ENCODE measurements at regions not wholly inside any gene's neighbourhood (a gene's known extent, or its start where the extent isn't known, plus 50 kb on each side); places are given as distances from the start of the nearest gene placed in this dataset.
A peak's percentile ranks its signal among the peaks of the same experiment; 100 is the strongest.

- Histone ChIP-seq H3K27ac (peak overlapping the region; percentile 93), H3K27me3 (ENCODE audit: insufficient read depth, low read depth) (no peaks in the 10 kb centered on the region), H3K4me2 (peak overlapping the region; percentile 54), H3K4me1 (replicated peaks; ENCODE audit: insufficient read depth) (peaks cover 36% of the 10 kb centered on the region), H4K20me1 (ENCODE audit: insufficient read depth) (no peaks in the 10 kb centered on the region), H3F3A (ENCODE audit: insufficient read depth, low read depth) (peaks cover 31% of the 10 kb centered on the region), H3K79me2 (ENCODE audit: low read depth) (no peaks in the 10 kb centered on the region), H3K9me3 (ENCODE audit: insufficient read depth, low read depth) (no peaks in the 10 kb centered on the region), H2AFZ (no peak overlapping the region), H3K36me3 (ENCODE audit: low read depth) (no peaks in the 10 kb centered on the region), H3K4me3 (no peak overlapping the region), H3K9me2 (ENCODE audit: insufficient read depth) (no peaks in the 10 kb centered on the region)
- ChIA-PET CTCF (interaction anchor here (0.6 kb wide), 1 partner anchor 11 kb away, joined by 7 read pairs; no protein-coding TSS in a partner anchor), POLR2A (ENCODE audit: unreplicated experiment) (interaction anchor here (0.6 kb wide), 2 partner anchors 10 to 66 kb away, joined by 3 read pairs; no protein-coding TSS in a partner anchor)
- intact Hi-C loops (cut with micrococcal nuclease; ENCODE audit: unreplicated experiment): loop anchor here (1.0 kb wide), 3 partner anchors 35 to 83 kb away; partner anchors contain the start of gene TNRC6A
- no TSS peak for BruUV-seq (replicated peaks)
- peak; percentile 81 to 99 for DNase-seq
- no peak for TF ChIP-seq EZH2 (IDR thresholded peaks at IDR 0.05; ENCODE audit: low read depth)
- no peak for TF ChIP-seq CTCF (conservative IDR thresholded peaks at IDR 0.05)
Observed at GRCh38 chr16:24645739-24646645, 83.5 kb upstream of the TNRC6A start.

GRCh38 chr16:24646646-24646995 is 82.8 kb upstream of the TNRC6A start:
- Histone ChIP-seq H3K27ac (peak overlapping the region; percentile 93), H4K20me1 (ENCODE audit: insufficient read depth) (no peaks in the 10 kb centered on the region), H3K27me3 (ENCODE audit: insufficient read depth, low read depth) (no peaks in the 10 kb centered on the region), H3K4me3 (no peak overlapping the region), H3F3A (ENCODE audit: insufficient read depth, low read depth) (peaks cover 31% of the 10 kb centered on the region), H3K4me1 (replicated peaks; ENCODE audit: insufficient read depth) (peaks cover 36% of the 10 kb centered on the region), H3K9me2 (ENCODE audit: insufficient read depth) (no peaks in the 10 kb centered on the region), H3K9me3 (ENCODE audit: insufficient read depth, low read depth) (no peaks in the 10 kb centered on the region), H3K36me3 (ENCODE audit: low read depth) (no peaks in the 10 kb centered on the region), H3K79me2 (ENCODE audit: low read depth) (no peaks in the 10 kb centered on the region), H2AFZ (no peak overlapping the region; the same call in 1 of the 2 replicates), H3K4me2 (peak overlapping the region; percentile 54)
- ChIA-PET POLR2A (ENCODE audit: unreplicated experiment) (interaction anchor here (0.6 kb wide), 1 partner anchor 10 kb away, joined by 3 read pairs; no protein-coding TSS in a partner anchor), CTCF (interaction anchor here (0.6 kb wide), 1 partner anchor 11 kb away, joined by 7 read pairs; no protein-coding TSS in a partner anchor)
- intact Hi-C loops (cut with micrococcal nuclease; ENCODE audit: unreplicated experiment): loop anchor here (1.0 kb wide), 3 partner anchors 35 to 83 kb away; partner anchors contain the start of gene TNRC6A
- no peak for TF ChIP-seq EZH2 (IDR thresholded peaks at IDR 0.05; ENCODE audit: low read depth)
- TF ChIP-seq CTCF (conservative IDR thresholded peaks at IDR 0.05): no peak
- DNase-seq: no peak
- no TSS peak for BruUV-seq (replicated peaks)

- no peaks in the 10 kb centered on the region for H3K79me2 ChIP-seq (ENCODE audit: low read depth)
- no peaks in the 10 kb centered on the region for H3K9me3 ChIP-seq (ENCODE audit: insufficient read depth, low read depth)
- ChIA-PET CTCF (no interaction called here), POLR2A (ENCODE audit: unreplicated experiment) (no interaction called here)
- H3K4me2 ChIP-seq: no peak overlapping the region
- intact Hi-C loops (cut with micrococcal nuclease; ENCODE audit: unreplicated experiment): no loop called here
- H3K4me1 ChIP-seq (replicated peaks; ENCODE audit: insufficient read depth): peaks cover 8% of the 10 kb centered on the region
- H3K4me3 ChIP-seq: no peak overlapping the region
- H2AFZ ChIP-seq: no peak overlapping the region
- no peaks in the 10 kb centered on the region for H3K9me2 ChIP-seq (ENCODE audit: insufficient read depth)
- no peak for TF ChIP-seq CTCF (conservative IDR thresholded peaks at IDR 0.05)
- TF ChIP-seq EZH2 (IDR thresholded peaks at IDR 0.05; ENCODE audit: low read depth): no peak
- H4K20me1 ChIP-seq (ENCODE audit: insufficient read depth): no peaks in the 10 kb centered on the region
- H3F3A ChIP-seq (ENCODE audit: insufficient read depth, low read depth): peaks cover 12% of the 10 kb centered on the region; the same call in 1 of the 2 replicates
- no peaks in the 10 kb centered on the region for H3K36me3 ChIP-seq (ENCODE audit: low read depth)
- BruUV-seq (replicated peaks): no TSS peak
- H3K27me3 ChIP-seq (ENCODE audit: insufficient read depth, low read depth): no peaks in the 10 kb centered on the region
- DNase-seq: no peak
- no peak overlapping the region for H3K27ac ChIP-seq
Observed at GRCh38 chr16:24652209-24652712, 77.2 kb upstream of the TNRC6A start.

All from PC-9 (cell line).